Gastroesophageal sphincter (tissue), 3 donors: ENCODE measurements at regions not wholly inside any gene's neighbourhood (a gene's known extent, or its start where the extent isn't known, plus 50 kb on each side); places are given as distances from the start of the nearest gene placed in this dataset.

Experiments
- CTCF ChIP-seq, 4 experiments: fragments of 200-600 bp in 2 of 4; fragments of 450-650 bp in 2 of 4; sonication (generic) in 1 of 4; IDR thresholded peaks; one replicate each; pipeline ENCODE4 v1.5.1; 2017 to 2019; ENCODE audit warnings: antibody characterized with exemption in 4 of 4, mild to moderate bottlenecking in 2 of 4, moderate library complexity in 2 of 4
- POLR2A ChIP-seq, 2 donors: fragments of 450-650 bp; IDR thresholded peaks; one replicate each; pipeline ENCODE4 v1.6.1; 2017; ENCODE audit warnings: antibody characterized with exemption in 2 of 2, mild to moderate bottlenecking in 2 of 2, moderate library complexity in 1 of 2
- POLR2AphosphoS5 ChIP-seq: sonication (generic); formaldehyde crosslinking; IDR thresholded peaks from one replicate; pipeline ENCODE4 v1.6.1; 2017; ENCODE audit warnings: antibody characterized with exemption

GRCh38 chr5:63843190-63843589 is 119.1 kb downstream of the HTR1A start:
- TF ChIP-seq CTCF (IDR thresholded peaks at IDR 0.05) (no peak), POLR2A (IDR thresholded peaks at IDR 0.05) (no peak), POLR2AphosphoS5 (no peak)
